ENCODE measurements at regions not wholly inside any gene's neighbourhood (a gene's known extent, or its start where the extent isn't known, plus 50 kb on each side); places are given as distances from the start of the nearest gene placed in this dataset. TPM values are rescaled to one million over a fixed set of nuclear protein-coding genes. Genes with fewer than 3 reads are reported as not detected.

GRCh38 chr2:111716905-111717775 lies 166.9 kb downstream of the ANAPC1 start:
- H3K36me3 Mint-ChIP-seq: no peaks in the 10 kb centered on the region
- peaks cover 2% of the 10 kb centered on the region for H3K27me3 Mint-ChIP-seq
- POLR2A ChIA-PET: no interaction called here
- no peak overlapping the region for H3K27ac Mint-ChIP-seq
- ATAC-seq (ENCODE audit: low read depth) (no peak), DNase-seq (no peak)
- H3K9me3 Mint-ChIP-seq: peaks cover 1% of the 10 kb centered on the region
- no peak overlapping the region for H3K4me3 Mint-ChIP-seq
- peaks cover 3% of the 10 kb centered on the region for H3K4me1 Mint-ChIP-seq

Small RNA genes lying in the stretch of these regions (microRNA-seq; reads per million reads assigned to microRNA genes)
- not detected for gene MIR4435-2

All from activated naive CD8-positive, alpha-beta T cell treated with anti-CD3 and anti-CD28 coated beads, Interleukin-2, amount 10 ng/mL, durations not matched to agents 7 days and 5 days (primary cell).